ENCODE measurements at regions not wholly inside any gene's neighbourhood (a gene's known extent, or its start where the extent isn't known, plus 50 kb on each side); places are given as distances from the start of the nearest gene placed in this dataset.
A peak's percentile ranks its signal among the peaks of the same experiment; 100 is the strongest.

- TF ChIP-seq, protein P1, sequence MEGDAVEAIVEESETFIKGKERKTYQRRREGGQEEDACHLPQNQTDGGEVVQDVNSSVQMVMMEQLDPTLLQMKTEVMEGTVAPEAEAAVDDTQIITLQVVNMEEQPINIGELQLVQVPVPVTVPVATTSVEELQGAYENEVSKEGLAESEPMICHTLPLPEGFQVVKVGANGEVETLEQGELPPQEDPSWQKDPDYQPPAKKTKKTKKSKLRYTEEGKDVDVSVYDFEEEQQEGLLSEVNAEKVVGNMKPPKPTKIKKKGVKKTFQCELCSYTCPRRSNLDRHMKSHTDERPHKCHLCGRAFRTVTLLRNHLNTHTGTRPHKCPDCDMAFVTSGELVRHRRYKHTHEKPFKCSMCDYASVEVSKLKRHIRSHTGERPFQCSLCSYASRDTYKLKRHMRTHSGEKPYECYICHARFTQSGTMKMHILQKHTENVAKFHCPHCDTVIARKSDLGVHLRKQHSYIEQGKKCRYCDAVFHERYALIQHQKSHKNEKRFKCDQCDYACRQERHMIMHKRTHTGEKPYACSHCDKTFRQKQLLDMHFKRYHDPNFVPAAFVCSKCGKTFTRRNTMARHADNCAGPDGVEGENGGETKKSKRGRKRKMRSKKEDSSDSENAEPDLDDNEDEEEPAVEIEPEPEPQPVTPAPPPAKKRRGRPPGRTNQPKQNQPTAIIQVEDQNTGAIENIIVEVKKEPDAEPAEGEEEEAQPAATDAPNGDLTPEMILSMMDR (IDR thresholded peaks at IDR 0.05; ENCODE audit: insufficient read depth, low read depth, low read length, missing control alignments): no peak
- no peak for DNase-seq (ENCODE audit: low read depth)
- H3K4me3 ChIP-seq (ENCODE audit: low read length): no peak overlapping the region
These were observed 84.9 kb upstream of the SCAF8 start for GRCh38 chr6:154648188-154648887.

- no peak overlapping the region for H3K4me3 ChIP-seq (ENCODE audit: low read length)
- TF ChIP-seq, protein P1 (IDR thresholded peaks at IDR 0.05; ENCODE audit: insufficient read depth, low read depth, low read length, missing control alignments): no peak
- no peak for DNase-seq (ENCODE audit: low read depth)
These were observed 84.4 kb upstream of the SCAF8 start for GRCh38 chr6:154648888-154649205.

- DNase-seq (ENCODE audit: low read depth): peak; percentile 54
- H3K4me3 ChIP-seq (ENCODE audit: low read length): no peak overlapping the region
- TF ChIP-seq, protein P1 (IDR thresholded peaks at IDR 0.05; ENCODE audit: insufficient read depth, low read depth, low read length, missing control alignments): no peak
These were observed 83.5 kb upstream of the SCAF8 start for GRCh38 chr6:154649721-154650120.

DNA sequence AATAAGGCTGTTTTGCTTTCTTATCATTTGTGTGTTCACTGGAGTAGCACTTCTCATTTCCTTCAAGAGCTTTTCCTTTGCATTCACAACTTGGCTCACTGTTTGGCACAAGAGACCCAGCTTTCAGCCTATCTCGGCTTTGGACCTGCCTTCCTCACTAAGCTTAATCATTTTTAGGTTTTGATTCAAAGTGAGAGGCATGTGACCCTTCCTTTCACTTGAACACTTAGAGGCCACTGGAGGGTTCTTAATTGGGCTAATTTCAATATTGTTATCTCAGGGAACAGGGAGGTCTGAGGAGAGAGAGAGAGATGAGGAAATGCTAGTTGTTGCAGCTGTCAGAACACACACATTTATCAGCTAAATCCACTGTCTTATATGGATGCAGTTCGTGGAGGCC lies 82.9 kb upstream of the SCAF8 start:
- TF ChIP-seq, protein P1 (IDR thresholded peaks at IDR 0.05; ENCODE audit: insufficient read depth, low read depth, low read length, missing control alignments): no peak
- DNase-seq (ENCODE audit: low read depth): no peak
- H3K4me3 ChIP-seq (ENCODE audit: low read length): no peak overlapping the region

- no peak overlapping the region for H3K4me3 ChIP-seq (ENCODE audit: low read length)
- DNase-seq (ENCODE audit: low read depth): peak; percentile 25
- TF ChIP-seq, protein P1 (IDR thresholded peaks at IDR 0.05; ENCODE audit: insufficient read depth, low read depth, low read length, missing control alignments): no peak
These were observed 81.6 kb upstream of the SCAF8 start for GRCh38 chr6:154651656-154652055.

DNA sequence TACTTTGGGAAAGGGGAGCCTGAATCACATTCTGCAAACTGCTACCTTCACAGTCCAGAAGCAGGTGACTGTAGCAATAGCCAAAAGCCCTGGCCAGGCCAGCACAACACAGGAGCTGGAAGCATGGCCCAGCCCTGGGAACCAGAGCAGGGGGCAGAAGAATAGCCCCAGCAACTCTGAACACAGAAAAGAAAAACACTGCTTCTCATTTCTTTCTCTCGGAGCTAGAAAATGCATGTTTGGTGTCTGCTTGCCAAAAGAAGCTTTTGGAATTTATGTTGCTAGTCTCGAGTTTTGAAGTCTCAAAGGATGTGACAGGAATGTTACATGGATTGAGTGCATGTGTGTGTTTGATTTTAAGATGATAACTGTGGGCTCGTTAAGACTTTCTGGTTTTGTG lies 79.8 kb upstream of the SCAF8 start:
- TF ChIP-seq, protein P1 (IDR thresholded peaks at IDR 0.05; ENCODE audit: insufficient read depth, low read depth, low read length, missing control alignments): no peak
- no peak overlapping the region for H3K4me3 ChIP-seq (ENCODE audit: low read length)
- no peak for DNase-seq (ENCODE audit: low read depth)

- H3K4me3 ChIP-seq (ENCODE audit: low read length): no peak overlapping the region
- TF ChIP-seq, protein P1 (IDR thresholded peaks at IDR 0.05; ENCODE audit: insufficient read depth, low read depth, low read length, missing control alignments): no peak
- peak; percentile 95 for DNase-seq (ENCODE audit: low read depth)
These were observed 79.4 kb upstream of the SCAF8 start for GRCh38 chr6:154653853-154654252.
